ENCODE measurements at regions not wholly inside any gene's neighbourhood (a gene's known extent, or its start where the extent isn't known, plus 50 kb on each side); places are given as distances from the start of the nearest gene placed in this dataset.
"Not testable (repeated sequence)": the region's sequence is repeated elsewhere in the genome, so short reads cannot be mapped to it uniquely, and the experiment has no call there.

- H3K4me1 Mint-ChIP-seq (ENCODE audit: low read depth), result no peaks in the 10 kb centered on the region
- H3K9me3 Mint-ChIP-seq, result no peaks in the 10 kb centered on the region
- no peak for DNase-seq
- H3K36me3 Mint-ChIP-seq (ENCODE audit: low read depth), result no peaks in the 10 kb centered on the region
- no peak overlapping the region for H3K27ac Mint-ChIP-seq
- TF ChIP-seq CTCF (IDR thresholded peaks at IDR 0.05), result no peak
- H3K4me3 Mint-ChIP-seq, result no peak overlapping the region
- H3K27me3 Mint-ChIP-seq (ENCODE audit: insufficient read depth), result peaks cover 4% of the 10 kb centered on the region
These were observed 77.4 kb upstream of the PTPRG start for GRCh38 chr3:61483997-61484396.

- Mint-ChIP-seq H3K9me3 (no peaks in the 10 kb centered on the region), H3K27ac (no peak overlapping the region), H3K36me3 (ENCODE audit: low read depth) (no peaks in the 10 kb centered on the region), H3K27me3 (ENCODE audit: insufficient read depth) (peaks cover 4% of the 10 kb centered on the region), H3K4me3 (no peak overlapping the region), H3K4me1 (ENCODE audit: low read depth) (no peaks in the 10 kb centered on the region)
- no peak for TF ChIP-seq CTCF (IDR thresholded peaks at IDR 0.05)
- DNase-seq, result no peak
These were observed 68.0 kb upstream of the PTPRG start for GRCh38 chr3:61493339-61493738.

- not testable (repeated sequence) for DNase-seq; H3K4me1 Mint-ChIP-seq (ENCODE audit: low read depth); H3K9me3 Mint-ChIP-seq; H3K27ac Mint-ChIP-seq; H3K4me3 Mint-ChIP-seq; H3K27me3 Mint-ChIP-seq (ENCODE audit: insufficient read depth); H3K36me3 Mint-ChIP-seq (ENCODE audit: low read depth)
These were observed 67.1 kb upstream of the PTPRG start for GRCh38 chr3:61494309-61494708.

GRCh38 chr3:61497463-61497862 lies 63.9 kb upstream of the PTPRG start:
- no peak overlapping the region for H3K4me3 Mint-ChIP-seq
- no peaks in the 10 kb centered on the region for H3K36me3 Mint-ChIP-seq (ENCODE audit: low read depth)
- no peaks in the 10 kb centered on the region for H3K4me1 Mint-ChIP-seq (ENCODE audit: low read depth)
- no peak for DNase-seq
- H3K27ac Mint-ChIP-seq, result no peak overlapping the region
- H3K9me3 Mint-ChIP-seq, result no peaks in the 10 kb centered on the region; the same call in 1 of the 2 replicates
- TF ChIP-seq CTCF (IDR thresholded peaks at IDR 0.05), result no peak
- H3K27me3 Mint-ChIP-seq (ENCODE audit: insufficient read depth), result peaks cover 6% of the 10 kb centered on the region; the same call in 1 of the 2 replicates

- no peak for TF ChIP-seq CTCF (IDR thresholded peaks at IDR 0.05)
- DNase-seq, result no peak
- no peaks in the 10 kb centered on the region for H3K4me1 Mint-ChIP-seq (ENCODE audit: low read depth)
- no peak overlapping the region for H3K27ac Mint-ChIP-seq
- no peak overlapping the region for H3K4me3 Mint-ChIP-seq
- peaks cover 8% of the 10 kb centered on the region for H3K27me3 Mint-ChIP-seq (ENCODE audit: insufficient read depth)
- no peaks in the 10 kb centered on the region; the same call in 1 of the 2 replicates for H3K9me3 Mint-ChIP-seq
- H3K36me3 Mint-ChIP-seq (ENCODE audit: low read depth), result no peaks in the 10 kb centered on the region
These were observed 56.2 kb upstream of the PTPRG start for GRCh38 chr3:61505197-61505596.

GRCh38 chr3:61507946-61508345 lies 53.4 kb upstream of the PTPRG start:
- Mint-ChIP-seq H3K27ac (no peak overlapping the region), H3K4me3 (no peak overlapping the region), H3K9me3 (no peaks in the 10 kb centered on the region), H3K36me3 (ENCODE audit: low read depth) (no peaks in the 10 kb centered on the region), H3K4me1 (ENCODE audit: low read depth) (no peaks in the 10 kb centered on the region), H3K27me3 (ENCODE audit: insufficient read depth) (peaks cover 8% of the 10 kb centered on the region)
- no peak for TF ChIP-seq CTCF (IDR thresholded peaks at IDR 0.05)
- no peak for DNase-seq

Measured in HFFc6 (cell line).